Sigmoid colon (tissue), 6 donors: ENCODE measurements at regions not wholly inside any gene's neighbourhood (a gene's known extent, or its start where the extent isn't known, plus 50 kb on each side); places are given as distances from the start of the nearest gene placed in this dataset.
"Not testable (repeated sequence)": the region's sequence is repeated elsewhere in the genome, so short reads cannot be mapped to it uniquely, and the experiment has no call there.

Experiments
- DNase-seq: peaks from one replicate; pipeline ENCODE4 v3.0.0-alpha.2; 2019
- H3K27ac ChIP-seq, 4 donors: fragments of 200-600 bp; sonication (generic); one replicate each; pipeline ENCODE4 v1.5.1; 2016 to 2019; ENCODE audit warnings: mild to moderate bottlenecking in 1 of 4
- H3K27me3 ChIP-seq, 3 donors: fragments of 200-600 bp; sonication (generic); one replicate each; pipeline ENCODE4 v1.5.1; 2019; ENCODE audit warnings: mild to moderate bottlenecking in 1 of 3
- H3K36me3 ChIP-seq, 4 donors: fragments of 200-600 bp; sonication (generic); one replicate each; pipeline ENCODE4 v1.5.1; 2016 to 2019
- H3K4me1 ChIP-seq, 4 donors: fragments of 200-600 bp; sonication (generic); one replicate each; pipeline ENCODE4 v1.5.1; 2017 to 2019
- H3K4me3 ChIP-seq, 4 donors: fragments of 200-600 bp; sonication (generic); one replicate each; pipeline ENCODE4 v1.5.1; 2017 to 2019; ENCODE audit warnings: mild to moderate bottlenecking in 2 of 4, moderate library complexity in 1 of 4
- H3K9me3 ChIP-seq, 4 donors: fragments of 200-600 bp in 3 of 4; sonication (generic) in 3 of 4; one replicate each; pipeline versions ENCODE4 v1.5.1 to v1.6.1; 2013 to 2019
- CTCF ChIP-seq, 4 experiments: fragments of 450-650 bp in 3 of 4; fragments of 200-600 bp in 1 of 4; IDR thresholded peaks; one replicate each; pipeline ENCODE4 v1.5.1; 2016 to 2019; ENCODE audit warnings: antibody characterized with exemption in 4 of 4, mild to moderate bottlenecking in 3 of 4, moderate library complexity in 2 of 4
- EP300 ChIP-seq, 4 donors: sonication (generic); formaldehyde crosslinking; IDR thresholded peaks; one replicate each; pipeline ENCODE4 v1.6.1; 2017; ENCODE audit warnings: antibody characterized with exemption in 4 of 4
- POLR2A ChIP-seq, 2 donors: fragments of 450-650 bp; IDR thresholded peaks; one replicate each; pipeline ENCODE4 v1.6.1; 2016; ENCODE audit warnings: antibody characterized with exemption in 2 of 2, mild to moderate bottlenecking in 2 of 2, moderate library complexity in 2 of 2
- POLR2AphosphoS5 ChIP-seq, 4 donors: sonication (generic); formaldehyde crosslinking; IDR thresholded peaks; one replicate each; pipeline ENCODE4 v1.6.1; 2017; ENCODE audit warnings: antibody characterized with exemption in 4 of 4
- WGBS, 2 donors: extraction: QIAGEN DNeasy Blood & Tissue Kit; methylation state at CpG; one replicate each; pipeline ENCODE4 v1.1.7; 2013; 5-methylcytosine and 5-hydroxymethylcytosine counted together
- intact Hi-C: fragments of 100-400 bp; cut with DNase I; formaldehyde crosslinking; loops from one replicate; pipeline ENCODE4 v1.15.1; 2023
- donor health status: healthy with polysubstance abuse.
- donor health status: healthy.

- WGBS, 2 donors: 52 to 60% methylated on average over 5 of the region's 5 CpGs
- peaks cover 3 to 46% (median 36%) of the 10 kb centered on the region in 3 donors for H3K27me3 ChIP-seq
- no peaks in the 10 kb centered on the region for H3K9me3 ChIP-seq
- TF ChIP-seq POLR2AphosphoS5 (IDR thresholded peaks at IDR 0.05): no peak
- no peak for TF ChIP-seq CTCF (IDR thresholded peaks at IDR 0.05)
- no peak for TF ChIP-seq EP300 (IDR thresholded peaks at IDR 0.05)
- TF ChIP-seq POLR2A (IDR thresholded peaks at IDR 0.05): no peak
- H3K27ac ChIP-seq: no peak overlapping the region
- intact Hi-C loops: no loop called here
- no peaks in the 10 kb centered on the region for H3K36me3 ChIP-seq
- DNase-seq: no peak
- no peak overlapping the region for H3K4me3 ChIP-seq
- H3K4me1 ChIP-seq: no peaks in the 10 kb centered on the region
These were observed 82.8 kb upstream of the SEC14L1 start for GRCh38 chr17:77058016-77058415.

GRCh38 chr17:77061669-77062068 is 79.1 kb upstream of the SEC14L1 start:
- intact Hi-C loops: no loop called here
- no peaks in the 10 kb centered on the region for H3K36me3 ChIP-seq
- WGBS, 2 donors: 78 to 85% methylated on average over 10 of the region's 10 CpGs
- no peak overlapping the region for H3K27ac ChIP-seq
- TF ChIP-seq POLR2A (IDR thresholded peaks at IDR 0.05) (no peak), CTCF (IDR thresholded peaks at IDR 0.05) (no peak), EP300 (IDR thresholded peaks at IDR 0.05) (no peak), POLR2AphosphoS5 (IDR thresholded peaks at IDR 0.05) (no peak)
- H3K27me3 ChIP-seq: peaks cover 0 to 25% (median 3%) of the 10 kb centered on the region in 3 donors
- no peak overlapping the region for H3K4me3 ChIP-seq
- H3K4me1 ChIP-seq: no peaks in the 10 kb centered on the region
- DNase-seq: no peak
- no peaks in the 10 kb centered on the region for H3K9me3 ChIP-seq

GRCh38 chr17:77064598-77064997 is 76.2 kb upstream of the SEC14L1 start:
- Histone ChIP-seq H3K36me3 (no peaks in the 10 kb centered on the region), H3K4me1 (no peaks in the 10 kb centered on the region), H3K9me3 (no peaks in the 10 kb centered on the region), H3K27ac (no peak overlapping the region), H3K4me3 (no peak overlapping the region), H3K27me3 (peaks cover 0 to 45% (median 3%) of the 10 kb centered on the region in 3 donors)
- no peak for DNase-seq
- 65 to 84% methylated on average over 5 of the region's 5 CpGs for WGBS, 2 donors
- TF ChIP-seq POLR2AphosphoS5 (IDR thresholded peaks at IDR 0.05) (no peak), EP300 (IDR thresholded peaks at IDR 0.05) (no peak), CTCF (IDR thresholded peaks at IDR 0.05) (no peak), POLR2A (IDR thresholded peaks at IDR 0.05) (no peak)
- intact Hi-C loops: no loop called here

GRCh38 chr17:77066165-77066564 is 74.6 kb upstream of the SEC14L1 start:
- Histone ChIP-seq H3K4me1 (no peaks in the 10 kb centered on the region), H3K36me3 (no peaks in the 10 kb centered on the region), H3K9me3 (no peaks in the 10 kb centered on the region), H3K27ac (no peak overlapping the region), H3K4me3 (no peak overlapping the region), H3K27me3 (peaks cover 0 to 44% (median 2%) of the 10 kb centered on the region in 3 donors)
- 78 to 92% methylated on average over 2 of the region's 2 CpGs for WGBS, 2 donors
- TF ChIP-seq EP300 (IDR thresholded peaks at IDR 0.05) (no peak), POLR2A (IDR thresholded peaks at IDR 0.05) (no peak)
- no peak for DNase-seq
- intact Hi-C loops: no loop called here

GRCh38 chr17:77066726-77067409 is 73.9 kb upstream of the SEC14L1 start:
- 36 to 38% methylated on average over 10 of the region's 10 CpGs for WGBS, 2 donors
- H3K4me1 ChIP-seq, H3K36me3 ChIP-seq, intact Hi-C loops, DNase-seq, H3K4me3 ChIP-seq, H3K9me3 ChIP-seq, H3K27ac ChIP-seq: not testable (repeated sequence)
- peaks cover 0 to 49% (median 0%) of the 10 kb centered on the region in 3 donors for H3K27me3 ChIP-seq
- peak in 3 of 4 experiments; percentile 42 to 82 (median 54) for TF ChIP-seq CTCF (IDR thresholded peaks at IDR 0.05)
